ENCODE measurements at regions not wholly inside any gene's neighbourhood (a gene's known extent, or its start where the extent isn't known, plus 50 kb on each side); places are given as distances from the start of the nearest gene placed in this dataset.

GRCh38 chr2:181805228-181806038, 86.1 kb upstream of the ITPRID2 start:
- DNase-seq (ENCODE audit: low read depth), result peak; percentile 63
- TF ChIP-seq CTCF (IDR thresholded peaks at IDR 0.05; ENCODE audit: low read length, missing control alignments), result no peak
- H3K4me3 ChIP-seq (replicated peaks; ENCODE audit: low read depth, low read length), result no peak overlapping the region

GRCh38 chr2:181806039-181806392, 85.5 kb upstream of the ITPRID2 start:
- no peak for TF ChIP-seq CTCF (IDR thresholded peaks at IDR 0.05; ENCODE audit: low read length, missing control alignments)
- DNase-seq (ENCODE audit: low read depth), result no peak
- no peak overlapping the region for H3K4me3 ChIP-seq (replicated peaks; ENCODE audit: low read depth, low read length)

GRCh38 chr2:181807526-181807925, 84.0 kb upstream of the ITPRID2 start:
- no peak for DNase-seq (ENCODE audit: low read depth)
- no peak for TF ChIP-seq CTCF (IDR thresholded peaks at IDR 0.05; ENCODE audit: low read length, missing control alignments)
- H3K4me3 ChIP-seq (replicated peaks; ENCODE audit: low read depth, low read length), result no peak overlapping the region

GRCh38 chr2:181810823-181811695, 80.5 kb upstream of the ITPRID2 start:
- peak overlapping the region; percentile 29 for H3K4me3 ChIP-seq (replicated peaks; ENCODE audit: low read depth, low read length)
- DNase-seq (ENCODE audit: low read depth), result peak; percentile 91

GRCh38 chr2:181812106-181812743, 79.3 kb upstream of the ITPRID2 start:
- TF ChIP-seq CTCF (IDR thresholded peaks at IDR 0.05; ENCODE audit: low read length, missing control alignments), result no peak
- H3K4me3 ChIP-seq (replicated peaks; ENCODE audit: low read depth, low read length), result no peak overlapping the region
- peak; percentile 68 for DNase-seq (ENCODE audit: low read depth)

More at GRCh38 chr2:181810823-181811695, 80.5 kb upstream of the ITPRID2 start:
- TF ChIP-seq CTCF (IDR thresholded peaks at IDR 0.05; ENCODE audit: low read length, missing control alignments), result no peak

GRCh38 chr2:181814057-181814491, 77.5 kb upstream of the ITPRID2 start:
- no peak overlapping the region for H3K4me3 ChIP-seq (replicated peaks; ENCODE audit: low read depth, low read length)
- peak; percentile 89 for DNase-seq (ENCODE audit: low read depth)

More at GRCh38 chr2:181814057-181814491, 77.5 kb upstream of the ITPRID2 start:
- TF ChIP-seq CTCF (IDR thresholded peaks at IDR 0.05; ENCODE audit: low read length, missing control alignments), result no peak

Data from fibroblast of pulmonary artery (primary cell).